ENCODE measurements at regions not wholly inside any gene's neighbourhood (a gene's known extent, or its start where the extent isn't known, plus 50 kb on each side); places are given as distances from the start of the nearest gene placed in this dataset.
"Not testable (repeated sequence)": the region's sequence is repeated elsewhere in the genome, so short reads cannot be mapped to it uniquely, and the experiment has no call there.

DNA sequence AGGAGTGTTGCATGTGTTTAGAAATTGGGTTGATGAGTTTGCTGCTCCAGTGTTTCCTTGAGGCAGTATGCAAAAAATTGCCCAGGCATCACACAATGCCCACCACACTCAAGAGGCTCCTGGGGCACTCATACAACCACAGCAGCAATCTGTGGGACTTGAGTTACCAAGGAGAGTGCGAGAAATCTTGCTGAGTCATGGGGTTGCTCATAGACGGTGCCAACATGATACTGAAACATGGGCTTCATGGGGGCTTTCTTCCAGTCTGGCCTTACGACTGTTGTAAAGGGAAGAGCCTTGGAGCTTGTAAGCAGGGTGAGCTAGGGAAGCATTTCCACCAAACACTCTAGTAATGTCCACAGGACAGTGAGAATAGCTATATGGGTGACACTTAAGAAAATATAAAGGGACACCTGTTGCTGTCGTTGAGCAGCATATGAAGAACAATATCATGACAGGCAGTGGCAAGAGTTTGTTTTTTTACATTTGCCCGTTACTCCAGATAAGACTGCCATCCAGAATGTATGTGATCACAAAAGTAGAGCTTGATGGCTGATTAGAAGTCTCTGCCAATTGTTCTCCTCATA, 1237.4 kb downstream of the UQCRFS1 start:
- DNase-seq (ENCODE audit: insufficient read length, low spot score) = no peak
- no peak for FAIRE-seq

GRCh38 chr19:27974082-27974513, 1238.9 kb downstream of the UQCRFS1 start:
- DNase-seq (ENCODE audit: insufficient read length, low spot score) = no peak
- no peak for FAIRE-seq

DNA sequence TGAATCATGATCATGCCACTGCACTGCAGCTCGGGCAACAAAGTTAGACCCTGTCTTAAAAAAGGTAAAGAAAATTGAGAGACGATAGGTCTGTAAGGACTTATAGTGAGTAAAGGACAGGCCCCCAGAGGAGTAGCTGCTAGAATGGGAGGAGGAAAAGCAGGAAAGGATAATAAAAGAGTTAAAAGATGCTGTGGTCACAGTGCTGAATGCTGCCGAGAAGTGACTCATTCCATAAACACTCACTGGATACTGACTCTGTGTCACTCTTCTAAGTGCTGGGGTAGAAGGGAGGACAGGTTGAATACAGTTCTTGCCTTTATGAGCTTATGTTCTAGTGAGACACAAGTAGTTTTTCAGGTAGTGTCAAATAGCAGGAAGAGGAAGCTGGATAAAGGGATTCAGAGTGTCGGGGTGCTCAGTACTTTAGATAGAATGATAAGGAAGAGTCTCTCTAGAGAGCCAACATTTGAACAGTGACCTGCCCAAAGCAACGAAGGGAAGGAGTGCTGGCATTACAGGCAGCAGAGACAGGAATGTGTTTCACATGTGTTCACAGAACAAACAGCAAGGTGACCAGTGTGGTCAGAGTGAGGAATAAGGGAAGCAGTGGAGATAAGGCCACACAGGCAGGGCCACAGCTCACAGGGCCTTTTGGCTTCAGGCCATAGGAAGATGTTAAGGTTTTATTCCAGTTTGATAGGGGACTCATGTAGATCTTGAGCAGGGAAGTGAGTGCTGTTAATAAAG, 1240.5 kb downstream of the UQCRFS1 start:
- DNase-seq (ENCODE audit: insufficient read length, low spot score) (peak; percentile 3), FAIRE-seq (no peak)

GRCh38 chr19:27971869-27972268, 1241.1 kb downstream of the UQCRFS1 start:
- no peak for DNase-seq (ENCODE audit: insufficient read length, low spot score)
- FAIRE-seq = no peak

GRCh38 chr19:27971071-27971470, 1241.9 kb downstream of the UQCRFS1 start:
- FAIRE-seq (no peak), DNase-seq (ENCODE audit: insufficient read length, low spot score) (no peak)

GRCh38 chr19:27966390-27966816, 1246.5 kb downstream of the UQCRFS1 start:
- no peak for FAIRE-seq
- DNase-seq (ENCODE audit: insufficient read length, low spot score) = no peak

DNA sequence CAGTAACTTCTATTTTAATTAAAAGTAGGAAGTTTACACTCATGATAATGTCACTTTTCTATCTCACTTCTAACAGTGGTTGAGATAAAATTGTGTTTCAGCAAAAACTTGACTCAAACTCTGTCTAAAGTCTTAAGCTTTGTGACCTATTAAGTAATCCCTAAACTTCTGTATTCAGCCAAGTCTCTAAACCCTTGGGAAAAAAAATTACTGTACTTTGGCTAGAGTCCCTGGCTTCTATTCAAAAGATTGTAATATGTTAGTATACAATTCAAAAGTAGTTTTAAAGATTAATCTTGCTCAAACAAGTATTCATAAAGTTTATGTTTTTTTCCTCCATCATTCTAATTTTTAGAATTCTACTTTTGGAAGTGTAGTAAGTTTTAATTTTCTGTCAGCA, 1248.8 kb downstream of the UQCRFS1 start:
- DNase-seq (ENCODE audit: insufficient read length, low spot score) (no peak), FAIRE-seq (no peak)

DNA sequence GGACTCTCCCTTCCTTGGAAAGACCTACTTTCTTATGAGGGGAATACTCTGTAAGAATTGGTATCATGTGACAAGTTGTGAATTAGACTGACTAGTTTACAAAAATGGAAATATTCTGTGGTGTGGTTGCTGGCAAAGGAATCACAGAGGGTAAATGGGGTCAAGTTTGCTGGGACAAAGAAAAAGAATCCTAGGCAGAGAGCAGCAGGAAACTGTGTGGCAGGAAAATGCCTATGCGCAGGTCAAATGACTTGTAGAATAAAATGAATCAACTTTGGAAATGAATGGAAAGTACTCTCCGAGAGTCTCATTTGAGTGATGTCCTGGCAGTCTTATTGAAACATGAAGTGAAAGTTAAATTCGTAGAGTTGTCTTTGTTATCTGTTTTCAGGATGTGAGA, 1250.7 kb downstream of the UQCRFS1 start:
- DNase-seq (ENCODE audit: insufficient read length, low spot score) (no peak), FAIRE-seq (no peak)

GRCh38 chr19:27955485-27956480, 1257.2 kb downstream of the UQCRFS1 start:
- no peak for DNase-seq (ENCODE audit: insufficient read length, low spot score)
- no peak for FAIRE-seq

DNA sequence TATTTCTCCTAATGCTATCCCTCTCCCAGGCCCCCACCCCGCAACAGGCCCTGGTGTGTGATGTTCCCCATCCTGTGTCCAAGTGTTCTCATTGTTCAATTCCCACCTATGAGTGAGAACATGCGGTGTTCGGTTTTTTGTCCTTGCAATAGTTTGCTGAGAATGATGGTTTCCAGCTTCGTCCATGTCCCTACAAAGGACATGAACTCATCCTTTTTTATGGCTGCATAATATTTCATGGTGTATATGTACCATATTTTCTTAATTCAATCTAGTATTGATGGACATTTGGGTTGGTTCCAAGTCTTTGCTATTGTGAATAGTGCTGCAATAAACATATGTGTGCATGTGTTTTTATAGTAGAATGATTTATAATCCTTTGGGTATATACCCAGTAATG, 1270.3 kb downstream of the UQCRFS1 start:
- FAIRE-seq; DNase-seq (ENCODE audit: insufficient read length, low spot score): not testable (repeated sequence)

DNA sequence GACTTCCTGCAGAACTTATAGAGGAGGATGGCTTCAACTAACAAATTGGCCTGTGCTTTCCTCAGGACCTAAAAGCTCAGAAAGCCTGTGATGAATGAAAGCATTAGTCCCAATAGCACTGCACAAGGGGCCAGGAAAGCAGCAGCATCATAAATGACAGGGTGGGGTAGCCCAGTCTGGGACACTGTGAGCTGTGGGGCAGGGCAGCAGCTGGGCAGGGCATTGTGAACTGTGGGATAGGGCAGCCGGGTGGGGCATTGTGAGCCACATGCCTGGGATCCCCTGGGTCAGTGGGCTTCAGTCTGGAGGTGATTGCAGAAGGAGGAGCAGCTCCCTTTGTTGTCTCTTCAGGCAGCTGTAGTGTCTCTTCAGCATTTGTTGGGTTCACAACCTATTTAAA, 1276.8 kb downstream of the UQCRFS1 start:
- DNase-seq (ENCODE audit: insufficient read length, low spot score) (no peak), FAIRE-seq (no peak)

GRCh38 chr19:27935669-27936068, 1277.3 kb downstream of the UQCRFS1 start:
- DNase-seq (ENCODE audit: insufficient read length, low spot score) (no peak), FAIRE-seq (no peak)

- no peak for DNase-seq (ENCODE audit: insufficient read length, low spot score)
- FAIRE-seq = no peak
Measured at GRCh38 chr19:27929399-27929798, 1283.6 kb downstream of the UQCRFS1 start.

GRCh38 chr19:27925202-27925601, 1287.7 kb downstream of the UQCRFS1 start:
- no peak for DNase-seq (ENCODE audit: insufficient read length, low spot score)
- FAIRE-seq = no peak

DNA sequence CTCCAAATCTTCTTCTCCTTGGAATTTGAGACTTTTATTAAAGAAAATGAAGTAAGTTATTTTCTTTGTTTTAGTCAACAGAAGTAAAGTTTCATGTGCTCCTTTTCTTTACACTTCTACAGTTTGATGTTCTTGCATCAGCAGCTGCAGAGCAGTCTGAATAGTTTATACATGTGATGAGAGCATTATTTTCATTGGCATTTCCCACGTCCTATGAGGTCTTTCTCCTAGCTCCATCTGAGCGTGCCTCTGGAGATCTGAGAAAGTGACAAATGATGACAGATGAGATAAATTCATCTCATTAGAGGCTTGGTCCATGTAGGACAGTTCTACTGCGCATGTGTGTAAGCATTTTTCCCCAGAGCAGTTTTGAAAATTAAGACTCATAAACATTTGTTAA, 1290.0 kb downstream of the UQCRFS1 start:
- DNase-seq (ENCODE audit: insufficient read length, low spot score) (no peak), FAIRE-seq (no peak)

DNA sequence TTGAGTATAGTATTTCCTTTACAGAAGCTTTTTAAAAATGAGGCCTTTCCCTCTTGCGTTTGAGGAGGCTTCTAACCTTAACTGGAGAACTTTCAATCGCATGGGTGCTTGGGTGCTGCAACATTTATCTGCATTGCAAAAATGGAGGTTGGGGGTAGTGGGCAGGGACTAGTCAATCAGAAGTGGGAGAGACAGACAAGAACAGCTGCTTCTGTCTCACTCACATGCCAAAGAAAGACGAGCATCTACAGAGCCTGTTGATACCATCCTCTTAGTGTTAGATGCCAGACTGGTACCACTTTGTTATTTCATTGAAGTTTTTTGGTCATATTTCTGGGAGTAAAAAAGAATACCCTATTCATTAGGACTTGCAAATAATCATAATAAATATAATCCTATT, 1292.2 kb downstream of the UQCRFS1 start:
- FAIRE-seq (no peak), DNase-seq (ENCODE audit: insufficient read length, low spot score) (no peak)

GRCh38 chr19:27918818-27919217, 1294.1 kb downstream of the UQCRFS1 start:
- DNase-seq (ENCODE audit: insufficient read length, low spot score) (no peak), FAIRE-seq (no peak)

GRCh38 chr19:27911122-27911898, 1301.6 kb downstream of the UQCRFS1 start:
- DNase-seq (ENCODE audit: insufficient read length, low spot score) (no peak), FAIRE-seq (no peak)

DNA sequence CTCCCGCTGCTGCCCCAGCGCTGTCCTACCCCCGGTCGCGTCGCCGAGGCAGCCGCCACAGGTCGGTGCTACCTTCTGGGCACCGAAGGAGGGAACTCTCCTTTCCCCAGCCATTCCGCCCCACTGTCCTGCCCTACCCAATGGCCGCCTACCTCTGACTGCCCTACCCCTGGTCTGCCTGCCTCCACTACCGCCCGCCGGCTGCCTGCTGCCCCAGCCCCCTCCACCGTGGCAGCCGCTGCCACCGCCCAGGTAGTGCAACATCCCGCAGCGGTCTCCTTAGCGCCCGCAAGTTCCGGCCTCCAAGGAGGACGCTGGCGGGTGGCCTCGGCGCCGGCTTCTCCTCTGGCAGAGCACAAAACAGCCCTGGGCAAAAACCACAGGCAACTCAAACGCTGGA, 1303.1 kb downstream of the UQCRFS1 start:
- DNase-seq (ENCODE audit: insufficient read length, low spot score) (no peak), FAIRE-seq (no peak)

GRCh38 chr19:27909185-27909840, 1303.6 kb downstream of the UQCRFS1 start:
- no peak for FAIRE-seq
- no peak for DNase-seq (ENCODE audit: insufficient read length, low spot score)

All from HTR-8/SVneo (cell line).